ENCODE measurements at regions not wholly inside any gene's neighbourhood (a gene's known extent, or its start where the extent isn't known, plus 50 kb on each side); places are given as distances from the start of the nearest gene placed in this dataset.

DNA sequence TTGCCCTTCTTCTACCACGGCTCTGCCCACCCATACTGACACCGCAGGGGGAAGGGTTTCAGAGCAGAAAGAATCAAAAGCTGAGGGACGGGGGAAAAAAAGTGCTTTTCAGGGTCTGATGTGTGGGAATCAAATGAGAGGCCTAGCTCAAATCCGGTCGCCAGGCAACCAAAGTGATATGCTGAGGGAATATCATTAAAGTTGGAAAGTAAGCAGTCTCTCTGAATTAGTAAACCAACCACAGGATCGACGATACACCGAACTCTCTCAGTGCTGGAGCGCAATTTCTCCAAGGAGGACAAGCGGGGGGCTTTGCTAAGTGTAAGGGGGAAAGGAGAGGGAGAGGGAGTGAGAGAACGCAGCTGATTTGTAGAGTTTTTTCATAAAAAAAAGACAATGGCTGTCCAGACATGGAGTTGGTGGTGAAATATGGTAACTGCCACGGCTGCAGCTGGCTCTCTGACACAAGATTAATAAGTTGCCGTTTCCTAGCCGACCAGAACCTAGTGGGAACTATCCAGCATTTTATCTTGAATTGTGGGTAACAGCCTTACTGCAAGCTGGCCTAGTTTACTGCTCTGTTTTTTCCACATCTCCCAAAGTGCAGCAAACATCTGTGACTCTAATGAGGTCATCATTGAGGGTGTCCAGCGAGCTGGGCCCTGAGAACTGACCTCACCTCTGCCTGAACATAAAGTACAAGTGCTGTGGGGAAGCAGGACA, 530.2 kb downstream of the SOX2 start:
- Histone ChIP-seq H4K20me1 (replicated peaks; ENCODE audit: control insufficient read depth, extremely low read depth, insufficient read depth, low read length) (no peaks in the 10 kb centered on the region), H3K27ac (ENCODE audit: insufficient read depth, low read depth, low read length) (no peak overlapping the region), H2AFZ (ENCODE audit: low read depth, low read length) (no peak overlapping the region), H3K9me1 (replicated peaks; ENCODE audit: control insufficient read depth, extremely low read depth, insufficient read depth, low read length) (no peaks in the 10 kb centered on the region), H3K27me3 (ENCODE audit: control insufficient read depth in 2 of 2, insufficient read depth in 2 of 2, low read length in 2 of 2) (no peaks in the 10 kb centered on the region), H3K36me3 (ENCODE audit: control insufficient read depth in 2 of 2, extremely low read depth in 1 of 2, insufficient read depth in 2 of 2, low read length in 2 of 2) (no peaks in the 10 kb centered on the region), H3K4me2 (ENCODE audit: insufficient read depth, low read length) (no peak overlapping the region), H3K79me2 (ENCODE audit: control insufficient read depth, insufficient read depth, low read length) (no peaks in the 10 kb centered on the region), H3K4me3 (replicated peaks in 1 of 3; ENCODE audit: insufficient read depth in 1 of 3, low read depth in 1 of 3, low read length in 3 of 3) (no peak overlapping the region), H3K9ac (replicated peaks; ENCODE audit: extremely low read depth, insufficient read depth, low read length) (no peak overlapping the region), H3K9me3 (replicated peaks; ENCODE audit: control insufficient read depth, insufficient read depth, low read length) (no peaks in the 10 kb centered on the region), H3K4me1 (ENCODE audit: control insufficient read depth, extremely low read depth, insufficient read depth, low read length) (no peaks in the 10 kb centered on the region)
- CTCF ChIA-PET = interaction anchor here (0.9 kb wide), 1 partner anchor 1032 kb away, joined by 3 read pairs; no protein-coding TSS in a partner anchor
- no TSS peak for BruUV-seq (replicated peaks)
- TF ChIP-seq GATA2 (IDR thresholded peaks at IDR 0.05; ENCODE audit: insufficient read depth, insufficient read length, low read depth, low read length) = no peak
- TF ChIP-seq POLR2A (IDR thresholded peaks at IDR 0.05; ENCODE audit: low read depth, low read length) = no peak
- TF ChIP-seq, protein P1, sequence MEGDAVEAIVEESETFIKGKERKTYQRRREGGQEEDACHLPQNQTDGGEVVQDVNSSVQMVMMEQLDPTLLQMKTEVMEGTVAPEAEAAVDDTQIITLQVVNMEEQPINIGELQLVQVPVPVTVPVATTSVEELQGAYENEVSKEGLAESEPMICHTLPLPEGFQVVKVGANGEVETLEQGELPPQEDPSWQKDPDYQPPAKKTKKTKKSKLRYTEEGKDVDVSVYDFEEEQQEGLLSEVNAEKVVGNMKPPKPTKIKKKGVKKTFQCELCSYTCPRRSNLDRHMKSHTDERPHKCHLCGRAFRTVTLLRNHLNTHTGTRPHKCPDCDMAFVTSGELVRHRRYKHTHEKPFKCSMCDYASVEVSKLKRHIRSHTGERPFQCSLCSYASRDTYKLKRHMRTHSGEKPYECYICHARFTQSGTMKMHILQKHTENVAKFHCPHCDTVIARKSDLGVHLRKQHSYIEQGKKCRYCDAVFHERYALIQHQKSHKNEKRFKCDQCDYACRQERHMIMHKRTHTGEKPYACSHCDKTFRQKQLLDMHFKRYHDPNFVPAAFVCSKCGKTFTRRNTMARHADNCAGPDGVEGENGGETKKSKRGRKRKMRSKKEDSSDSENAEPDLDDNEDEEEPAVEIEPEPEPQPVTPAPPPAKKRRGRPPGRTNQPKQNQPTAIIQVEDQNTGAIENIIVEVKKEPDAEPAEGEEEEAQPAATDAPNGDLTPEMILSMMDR (IDR thresholded peaks at IDR 0.05; ENCODE audit: extremely low read depth in 1 of 2, insufficient read depth in 1 of 2, low read depth in 1 of 2, low read length in 2 of 2) = no peak
- TF ChIP-seq EZH2 (IDR thresholded peaks at IDR 0.05; ENCODE audit: borderline replicate concordance, low read depth, low read length, severe bottlenecking) = no peak
- no peak for TF ChIP-seq FOS (IDR thresholded peaks at IDR 0.05; ENCODE audit: borderline replicate concordance, insufficient read depth, low read length)
- no peak for TF ChIP-seq MYC (IDR thresholded peaks at IDR 0.05; ENCODE audit: low read depth, low read length)
- TF ChIP-seq POLR2AphosphoS5 (IDR thresholded peaks at IDR 0.05; ENCODE audit: insufficient read depth, low read depth, low read length) = no peak
- TF ChIP-seq, protein P2, sequence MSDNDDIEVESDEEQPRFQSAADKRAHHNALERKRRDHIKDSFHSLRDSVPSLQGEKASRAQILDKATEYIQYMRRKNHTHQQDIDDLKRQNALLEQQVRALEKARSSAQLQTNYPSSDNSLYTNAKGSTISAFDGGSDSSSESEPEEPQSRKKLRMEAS (IDR thresholded peaks at IDR 0.05; ENCODE audit: insufficient read depth, insufficient read length) = no peak
- TF ChIP-seq JUN (IDR thresholded peaks at IDR 0.05; ENCODE audit: borderline replicate concordance, insufficient read depth, insufficient read length, low read depth) = no peak
- dilution Hi-C loops (cut with MboI; ENCODE audit: extremely low pct_ligation_motif_present, low sequenced_read_pairs) = no loop called here
- peak; percentile 3 for DNase-seq (ENCODE audit: low read depth, low spot score)
- intact Hi-C loops (cut with micrococcal nuclease) = no loop called here
- FAIRE-seq = no peak
- POLR2A ChIA-PET = no interaction called here
